GM23248 (cell line): ENCODE measurements at regions not wholly inside any gene's neighbourhood (a gene's known extent, or its start where the extent isn't known, plus 50 kb on each side); places are given as distances from the start of the nearest gene placed in this dataset.

ENCODE experiments used
- DNase-seq: peaks from one replicate; pipeline ENCODE4 v3.0.0-alpha.2; 2015
- H2AFZ ChIP-seq: fragments of 200-600 bp; sonication (generic); 2 replicates; pipeline ENCODE4 v1.6.1; 2016; ENCODE audit warnings: antibody characterized with exemption
- H3F3A ChIP-seq: fragments of 200-600 bp; sonication (generic); 2 replicates; pipeline ENCODE4 v1.6.1; 2016; ENCODE audit warnings: mild to moderate bottlenecking, antibody characterized with exemption, mixed run types; ENCODE audit not compliant: insufficient read depth
- H3K27ac ChIP-seq: fragments of 200-600 bp; sonication (generic); 2 replicates; pipeline ENCODE4 v1.5.1; 2016; ENCODE audit warnings: mild to moderate bottlenecking
- H3K27me3 ChIP-seq: fragments of 200-600 bp; sonication (generic); replicated peaks from 2 replicates; pipeline ENCODE4 v1.6.1; 2016; ENCODE audit warnings: mild to moderate bottlenecking; ENCODE audit not compliant: insufficient read depth
- H3K36me3 ChIP-seq: fragments of 200-600 bp; sonication (generic); 2 replicates; pipeline ENCODE4 v1.6.1; 2016; ENCODE audit warnings: low read depth, mild to moderate bottlenecking
- H3K4me1 ChIP-seq: fragments of 200-600 bp; sonication (generic); 2 replicates; pipeline ENCODE4 v1.6.1; 2016; ENCODE audit warnings: mild to moderate bottlenecking; ENCODE audit not compliant: insufficient read depth
- H3K4me2 ChIP-seq: fragments of 200-600 bp; sonication (generic); one replicate; pipeline ENCODE4 v1.6.1; 2016; ENCODE audit warnings: mild to moderate bottlenecking; ENCODE audit not compliant: unreplicated experiment
- H3K4me3 ChIP-seq: fragments of 200-600 bp; sonication (generic); 2 replicates; pipeline ENCODE4 v1.5.1; 2016; ENCODE audit warnings: mild to moderate bottlenecking
- H3K79me2 ChIP-seq: fragments of 200-600 bp; sonication (generic); 2 replicates; pipeline ENCODE4 v1.6.1; 2016; ENCODE audit warnings: mild to moderate bottlenecking; ENCODE audit not compliant: insufficient read depth
- H3K9ac ChIP-seq: fragments of 200-600 bp; sonication (generic); 2 replicates; pipeline ENCODE4 v1.6.1; 2016; ENCODE audit warnings: mild to moderate bottlenecking
- H3K9me2 ChIP-seq: fragments of 200-600 bp; sonication (generic); 2 replicates; pipeline ENCODE4 v1.6.1; 2016; ENCODE audit warnings: mixed run types, mild to moderate bottlenecking, moderate library complexity; ENCODE audit not compliant: insufficient read depth
- H3K9me3 ChIP-seq: fragments of 200-600 bp; sonication (generic); one replicate; pipeline ENCODE4 v1.6.1; 2017; ENCODE audit warnings: low read depth
- H4K20me1 ChIP-seq: fragments of 200-600 bp; sonication (generic); 2 replicates; pipeline ENCODE4 v1.6.0; 2016; ENCODE audit not compliant: insufficient read depth
- EZH2 ChIP-seq: fragments of 200-600 bp; sonication (generic); IDR thresholded peaks from 2 replicates; pipeline ENCODE4 v1.6.1; 2018; ENCODE audit warnings: antibody characterized with exemption, mild to moderate bottlenecking; ENCODE audit not compliant: insufficient read depth, poor library complexity, severe bottlenecking
- EZH2phosphoT487 ChIP-seq: fragments of 200-600 bp; sonication (generic); IDR thresholded peaks from 2 replicates; pipeline ENCODE4 v1.6.1; 2018; ENCODE audit warnings: antibody characterized with exemption, moderate library complexity, mild to moderate bottlenecking, low read depth; ENCODE audit not compliant: insufficient read depth
- WGBS, 2 experiments: methylation state at CpG; one replicate each; pipeline ENCODE4 v1.1.6; 2015 to 2017; ENCODE audit warnings: low lambda C conversion rate in 2 of 2, low coverage in 1 of 2; ENCODE audit errors: missing lambda C conversion rate in 2 of 2; 5-methylcytosine and 5-hydroxymethylcytosine counted together
- in situ Hi-C: fragments of 300-500 bp; cut with MboI; formaldehyde crosslinking; loops from 2 replicates; pipeline ENCODE4 v1.15.0; 2020

DNA sequence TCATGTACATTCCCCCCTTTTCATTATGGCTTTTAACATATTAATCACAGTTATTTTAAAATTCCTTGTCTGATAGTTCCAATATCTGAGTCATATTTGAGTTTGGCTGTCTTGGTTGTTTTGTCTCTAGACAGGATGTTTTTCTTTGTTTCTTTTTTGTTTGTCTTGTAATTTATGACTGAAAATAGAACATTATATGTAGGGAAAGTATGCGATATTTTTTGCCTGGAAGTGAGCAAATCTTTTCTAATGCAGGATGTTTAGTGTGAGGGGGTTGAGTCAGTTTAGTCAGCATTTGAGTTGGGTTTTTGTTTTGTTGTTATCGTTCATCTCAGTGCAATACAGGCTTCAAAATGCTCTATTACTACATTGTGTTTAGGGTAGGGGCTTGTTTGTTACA lies 239.7 kb downstream of the SNAPC1 start:
- Histone ChIP-seq H3K27ac (peak overlapping the region; percentile 23; the same call in 1 of the 2 replicates), H3K79me2 (no peaks in the 10 kb centered on the region), H3K9me2 (no peaks in the 10 kb centered on the region), H2AFZ (peak overlapping the region; percentile 3; the same call in 1 of the 2 replicates), H4K20me1 (no peaks in the 10 kb centered on the region), H3K4me2 (no peak overlapping the region), H3K9ac (no peak overlapping the region), H3K4me1 (peaks cover 3% of the 10 kb centered on the region; the same call in 1 of the 2 replicates), H3K9me3 (no peaks in the 10 kb centered on the region), H3F3A (no peaks in the 10 kb centered on the region; the same call in 1 of the 2 replicates), H3K27me3 (no peaks in the 10 kb centered on the region), H3K36me3 (no peaks in the 10 kb centered on the region), H3K4me3 (no peak overlapping the region)
- no peak for TF ChIP-seq EZH2
- no peak for TF ChIP-seq EZH2phosphoT487
- in situ Hi-C loops, result no loop called here
- 51 to 55% methylated on average over 2 of the region's 2 CpGs for WGBS, 2 experiments
- no peak for DNase-seq

GRCh38 chr14:62002642-62003041 lies 240.4 kb downstream of the SNAPC1 start:
- DNase-seq, result peak; percentile 34
- Histone ChIP-seq H3K4me1 (peaks cover 3% of the 10 kb centered on the region; the same call in 1 of the 2 replicates), H3K36me3 (no peaks in the 10 kb centered on the region), H3K4me2 (no peak overlapping the region), H4K20me1 (no peaks in the 10 kb centered on the region), H3F3A (no peaks in the 10 kb centered on the region; the same call in 1 of the 2 replicates), H3K27ac (peak overlapping the region; percentile 23; the same call in 1 of the 2 replicates), H3K27me3 (no peaks in the 10 kb centered on the region), H2AFZ (no peak overlapping the region), H3K9ac (no peak overlapping the region), H3K79me2 (no peaks in the 10 kb centered on the region), H3K4me3 (no peak overlapping the region), H3K9me2 (no peaks in the 10 kb centered on the region), H3K9me3 (no peaks in the 10 kb centered on the region)
- no peak for TF ChIP-seq EZH2phosphoT487
- no peak for TF ChIP-seq EZH2
- WGBS, 2 experiments, result 13 to 32% methylated on average over 1 of the region's 1 CpG
- in situ Hi-C loops, result no loop called here

GRCh38 chr14:62003701-62004100 lies 241.5 kb downstream of the SNAPC1 start:
- no peak for DNase-seq
- no peaks in the 10 kb centered on the region for H3K9me3 ChIP-seq
- H2AFZ ChIP-seq, result no peak overlapping the region
- WGBS, 2 experiments, result 15% methylated on average over 2 of the region's 2 CpGs
- in situ Hi-C loops, result no loop called here
- no peak overlapping the region for H3K27ac ChIP-seq
- TF ChIP-seq EZH2, result no peak
- TF ChIP-seq EZH2phosphoT487, result no peak
- H3K27me3 ChIP-seq, result no peaks in the 10 kb centered on the region
- H4K20me1 ChIP-seq, result no peaks in the 10 kb centered on the region
- H3K36me3 ChIP-seq, result no peaks in the 10 kb centered on the region
- H3K4me3 ChIP-seq, result no peak overlapping the region
- H3K79me2 ChIP-seq, result no peaks in the 10 kb centered on the region
- H3F3A ChIP-seq, result no peaks in the 10 kb centered on the region; the same call in 1 of the 2 replicates
- H3K4me2 ChIP-seq, result no peak overlapping the region
- peaks cover 3% of the 10 kb centered on the region; the same call in 1 of the 2 replicates for H3K4me1 ChIP-seq
- no peak overlapping the region for H3K9ac ChIP-seq
- no peaks in the 10 kb centered on the region for H3K9me2 ChIP-seq

DNA sequence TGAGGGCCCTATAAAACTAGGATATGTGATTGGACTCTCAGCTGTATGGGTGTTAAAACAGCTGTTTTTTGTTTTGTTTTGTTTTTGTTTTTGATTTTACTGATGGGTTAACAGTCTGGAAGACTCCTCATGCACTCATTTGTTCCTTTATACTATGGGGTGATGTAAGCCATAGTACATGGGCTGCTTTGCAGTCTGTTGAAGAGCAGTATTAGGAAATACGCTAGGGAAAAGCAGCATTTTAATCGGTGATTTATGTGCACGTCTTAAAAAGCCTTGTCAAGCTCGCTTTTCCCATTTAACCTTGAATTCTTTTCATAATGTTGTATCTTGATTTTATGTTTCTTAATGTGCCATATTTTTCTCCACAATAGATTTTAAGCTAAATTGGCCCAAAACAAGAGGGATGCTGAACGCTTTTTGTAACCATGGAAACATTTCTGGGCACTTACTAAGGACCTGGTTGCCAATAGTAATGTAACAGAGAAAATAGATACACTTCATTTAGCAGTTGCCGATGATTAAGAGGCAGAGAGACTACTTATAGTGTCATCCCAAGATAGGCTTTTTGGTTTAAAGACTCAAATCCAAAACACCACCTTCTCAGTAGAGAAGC lies 244.0 kb downstream of the SNAPC1 start:
- Histone ChIP-seq H4K20me1 (no peaks in the 10 kb centered on the region), H3K27me3 (no peaks in the 10 kb centered on the region), H3K79me2 (no peaks in the 10 kb centered on the region), H3K4me2 (no peak overlapping the region), H3K4me3 (no peak overlapping the region), H2AFZ (no peak overlapping the region), H3K9me2 (no peaks in the 10 kb centered on the region), H3K36me3 (no peaks in the 10 kb centered on the region), H3K9ac (no peak overlapping the region), H3K9me3 (no peaks in the 10 kb centered on the region), H3K4me1 (peaks cover 3% of the 10 kb centered on the region; the same call in 1 of the 2 replicates), H3K27ac (no peak overlapping the region), H3F3A (no peaks in the 10 kb centered on the region; the same call in 1 of the 2 replicates)
- DNase-seq, result peak; percentile 49
- TF ChIP-seq EZH2phosphoT487, result no peak
- TF ChIP-seq EZH2, result no peak
- WGBS, 2 experiments, result 6 to 10% methylated on average over 6 of the region's 6 CpGs
- in situ Hi-C loops, result no loop called here
